ENCODE measurements at regions not wholly inside any gene's neighbourhood (a gene's known extent, or its start where the extent isn't known, plus 50 kb on each side); places are given as distances from the start of the nearest gene placed in this dataset.

DNA sequence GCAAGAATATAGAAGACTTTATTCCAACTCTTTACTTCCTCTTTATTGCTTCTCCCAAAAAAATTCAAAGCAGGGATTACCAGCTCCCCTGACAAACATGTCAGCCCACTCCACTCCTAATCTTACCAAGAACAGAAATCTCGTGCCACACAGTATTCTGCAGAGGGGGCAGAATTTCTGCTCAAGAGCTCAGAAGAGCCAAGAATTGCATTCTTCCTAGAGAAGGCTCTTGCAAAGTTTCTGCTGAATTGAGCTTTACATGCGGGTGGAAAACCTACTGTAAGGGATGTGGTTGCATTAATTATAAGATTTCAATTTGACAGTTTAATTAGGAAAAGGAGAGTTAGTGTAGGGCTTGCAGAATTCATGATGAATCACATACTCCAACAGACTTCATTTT lies 428.5 kb downstream of the CETN3 start:
- H3K9me1 ChIP-seq (replicated peaks; ENCODE audit: control insufficient read depth, extremely low read depth, insufficient read depth, low read length) = no peaks in the 10 kb centered on the region
- FAIRE-seq (no peak), DNase-seq (ENCODE audit: low read depth, low spot score) (no peak)
- no peak overlapping the region for H3K27ac ChIP-seq (ENCODE audit: insufficient read depth, low read depth, low read length)
- no peaks in the 10 kb centered on the region for H3K27me3 ChIP-seq (ENCODE audit: control insufficient read depth in 2 of 2, insufficient read depth in 2 of 2, low read length in 2 of 2)
- no peak overlapping the region for H3K9ac ChIP-seq (replicated peaks; ENCODE audit: extremely low read depth, insufficient read depth, low read length)
- intact Hi-C loops (cut with micrococcal nuclease) (no loop called here), dilution Hi-C loops (cut with MboI; ENCODE audit: extremely low pct_ligation_motif_present, low sequenced_read_pairs) (no loop called here)
- no peaks in the 10 kb centered on the region for H3K36me3 ChIP-seq (ENCODE audit: control insufficient read depth in 2 of 2, extremely low read depth in 1 of 2, insufficient read depth in 2 of 2, low read length in 2 of 2)
- H4K20me1 ChIP-seq (replicated peaks; ENCODE audit: control insufficient read depth, extremely low read depth, insufficient read depth, low read length) = no peaks in the 10 kb centered on the region
- no peak overlapping the region for H3K4me3 ChIP-seq (replicated peaks in 1 of 3; ENCODE audit: insufficient read depth in 1 of 3, low read depth in 1 of 3, low read length in 3 of 3)
- no peaks in the 10 kb centered on the region for H3K9me3 ChIP-seq (replicated peaks; ENCODE audit: control insufficient read depth, insufficient read depth, low read length)
- TF ChIP-seq JUN (IDR thresholded peaks at IDR 0.05; ENCODE audit: borderline replicate concordance, insufficient read depth, insufficient read length, low read depth) = no peak
- no peak for TF ChIP-seq EZH2 (IDR thresholded peaks at IDR 0.05; ENCODE audit: borderline replicate concordance, low read depth, low read length, severe bottlenecking)
- TF ChIP-seq GATA2 (IDR thresholded peaks at IDR 0.05; ENCODE audit: insufficient read depth, insufficient read length, low read depth, low read length) = no peak
- no peak for TF ChIP-seq POLR2A (IDR thresholded peaks at IDR 0.05; ENCODE audit: low read depth, low read length)
- TF ChIP-seq MYC (IDR thresholded peaks at IDR 0.05; ENCODE audit: low read depth, low read length) = no peak
- TF ChIP-seq, protein P1, sequence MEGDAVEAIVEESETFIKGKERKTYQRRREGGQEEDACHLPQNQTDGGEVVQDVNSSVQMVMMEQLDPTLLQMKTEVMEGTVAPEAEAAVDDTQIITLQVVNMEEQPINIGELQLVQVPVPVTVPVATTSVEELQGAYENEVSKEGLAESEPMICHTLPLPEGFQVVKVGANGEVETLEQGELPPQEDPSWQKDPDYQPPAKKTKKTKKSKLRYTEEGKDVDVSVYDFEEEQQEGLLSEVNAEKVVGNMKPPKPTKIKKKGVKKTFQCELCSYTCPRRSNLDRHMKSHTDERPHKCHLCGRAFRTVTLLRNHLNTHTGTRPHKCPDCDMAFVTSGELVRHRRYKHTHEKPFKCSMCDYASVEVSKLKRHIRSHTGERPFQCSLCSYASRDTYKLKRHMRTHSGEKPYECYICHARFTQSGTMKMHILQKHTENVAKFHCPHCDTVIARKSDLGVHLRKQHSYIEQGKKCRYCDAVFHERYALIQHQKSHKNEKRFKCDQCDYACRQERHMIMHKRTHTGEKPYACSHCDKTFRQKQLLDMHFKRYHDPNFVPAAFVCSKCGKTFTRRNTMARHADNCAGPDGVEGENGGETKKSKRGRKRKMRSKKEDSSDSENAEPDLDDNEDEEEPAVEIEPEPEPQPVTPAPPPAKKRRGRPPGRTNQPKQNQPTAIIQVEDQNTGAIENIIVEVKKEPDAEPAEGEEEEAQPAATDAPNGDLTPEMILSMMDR (IDR thresholded peaks at IDR 0.05; ENCODE audit: extremely low read depth in 1 of 2, insufficient read depth in 1 of 2, low read depth in 1 of 2, low read length in 2 of 2) = no peak
- no peak for TF ChIP-seq FOS (IDR thresholded peaks at IDR 0.05; ENCODE audit: borderline replicate concordance, insufficient read depth, low read length)
- TF ChIP-seq POLR2AphosphoS5 (IDR thresholded peaks at IDR 0.05; ENCODE audit: insufficient read depth, low read depth, low read length) = no peak
- TF ChIP-seq MAX (IDR thresholded peaks at IDR 0.05; ENCODE audit: insufficient read depth, insufficient read length) = no peak
- ChIA-PET CTCF (interaction anchor here (1.1 kb wide), 1 partner anchor 521 kb away, joined by 4 read pairs; no protein-coding TSS in a partner anchor), POLR2A (no interaction called here)
- H3K4me2 ChIP-seq (ENCODE audit: insufficient read depth, low read length) = no peak overlapping the region
- no TSS peak for BruUV-seq (replicated peaks)
- no peaks in the 10 kb centered on the region for H3K79me2 ChIP-seq (ENCODE audit: control insufficient read depth, insufficient read depth, low read length)
- no peak overlapping the region for H2AFZ ChIP-seq (ENCODE audit: low read depth, low read length)
- no peaks in the 10 kb centered on the region for H3K4me1 ChIP-seq (ENCODE audit: control insufficient read depth, extremely low read depth, insufficient read depth, low read length)

Data from endothelial cell of umbilical vein (primary cell).